ENCODE measurements at regions not wholly inside any gene's neighbourhood (a gene's known extent, or its start where the extent isn't known, plus 50 kb on each side); places are given as distances from the start of the nearest gene placed in this dataset.

DNA sequence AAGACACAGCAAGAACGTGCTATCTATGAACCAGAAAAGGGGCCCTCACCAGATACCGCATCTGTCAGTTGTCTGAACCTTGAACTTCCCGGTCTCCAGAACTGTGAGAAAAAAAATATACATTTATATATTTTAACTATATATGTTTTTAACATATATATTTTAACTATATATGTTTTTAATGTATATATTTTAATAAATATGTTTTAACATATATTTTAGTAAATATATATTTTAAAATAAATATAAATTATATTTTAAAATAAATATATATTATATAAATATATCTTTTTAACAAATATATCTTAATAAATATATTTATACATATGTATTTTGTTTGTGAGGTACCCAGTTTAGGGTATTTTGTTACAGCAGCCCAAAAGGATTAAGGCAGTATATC, 958.2 kb upstream of the AUTS2 start:
- Mint-ChIP-seq H3K27me3 (no peaks in the 10 kb centered on the region), H3K9me3 (peaks cover 9 to 11% of the 10 kb centered on the region in 2 donors), H3K4me1 (no peaks in the 10 kb centered on the region), H3K27ac (no peak overlapping the region), H3K4me3 (no peak overlapping the region)
- ATAC-seq: no peak
- DNase-seq: no peak

DNA sequence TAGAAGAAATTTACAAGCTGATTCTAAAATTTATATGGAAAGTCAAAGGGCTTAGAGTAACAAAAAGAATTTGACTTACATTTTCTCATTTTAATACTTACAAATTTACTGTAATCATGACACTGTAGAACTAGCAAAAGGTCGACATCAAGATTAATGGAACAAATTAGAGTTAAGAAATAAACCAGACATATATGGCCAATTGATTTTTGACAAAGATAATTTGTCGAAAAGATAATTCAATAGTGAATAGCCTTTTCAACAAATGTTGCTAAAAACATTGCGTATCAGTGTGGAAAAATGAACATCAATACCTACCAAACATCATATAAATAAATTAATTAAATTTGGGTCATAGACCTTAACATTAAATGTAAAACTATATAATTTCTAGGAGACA, 955.5 kb upstream of the AUTS2 start:
- DNase-seq: no peak
- Mint-ChIP-seq H3K27me3 (no peaks in the 10 kb centered on the region), H3K27ac (no peak overlapping the region), H3K9me3 (peaks cover 7 to 22% of the 10 kb centered on the region in 2 donors), H3K4me3 (no peak overlapping the region), H3K4me1 (no peaks in the 10 kb centered on the region)
- no peak for ATAC-seq

DNA sequence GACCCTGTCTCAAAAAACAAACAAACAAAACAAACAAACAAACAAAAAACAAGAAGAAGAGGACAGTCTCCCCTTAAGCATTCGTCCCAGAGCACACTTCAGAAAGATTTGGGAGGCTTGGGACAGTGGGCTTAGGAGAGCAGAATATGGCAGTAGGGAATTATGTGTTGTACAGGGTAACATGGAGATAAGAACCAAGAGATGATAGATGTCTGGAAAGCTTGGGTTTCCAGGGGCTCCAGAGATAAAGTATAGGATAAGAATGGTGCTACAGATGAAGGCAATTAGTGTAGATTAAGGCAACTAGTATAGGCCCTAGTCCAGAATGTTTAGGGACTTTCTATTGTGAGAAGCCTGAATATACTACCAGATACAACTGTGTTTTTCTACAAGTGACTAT, 934.9 kb upstream of the AUTS2 start:
- H3K4me1 Mint-ChIP-seq: no peaks in the 10 kb centered on the region
- ATAC-seq (no peak), DNase-seq (no peak)
- H3K27me3 Mint-ChIP-seq: no peaks in the 10 kb centered on the region
- H3K4me3 Mint-ChIP-seq: no peak overlapping the region
- H3K27ac Mint-ChIP-seq: no peak overlapping the region
- peaks cover 6 to 17% of the 10 kb centered on the region in 2 donors for H3K9me3 Mint-ChIP-seq

DNA sequence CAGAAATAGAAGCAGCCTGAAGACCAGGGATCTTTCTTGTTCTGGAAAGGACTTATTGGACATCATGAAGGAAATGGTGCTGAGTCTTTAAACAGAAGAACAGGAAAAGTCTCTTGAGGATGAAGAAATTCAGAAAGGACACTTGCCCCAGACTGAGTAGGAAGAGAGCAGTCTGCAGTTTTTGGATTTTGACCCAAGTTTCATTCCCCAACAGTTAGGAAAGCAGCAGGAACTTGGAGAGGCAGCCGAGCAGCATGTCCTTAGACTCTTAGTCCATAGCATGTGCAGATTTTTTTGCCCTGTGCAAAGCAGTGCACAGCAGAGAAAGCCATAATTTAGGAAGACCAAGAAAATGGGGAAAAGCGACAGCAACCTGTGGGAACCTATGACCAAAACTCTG, 927.2 kb upstream of the AUTS2 start:
- Mint-ChIP-seq H3K9me3 (peaks cover 8 to 30% of the 10 kb centered on the region in 2 donors), H3K27ac (no peak overlapping the region), H3K27me3 (no peaks in the 10 kb centered on the region), H3K4me1 (no peaks in the 10 kb centered on the region), H3K4me3 (no peak overlapping the region)
- DNase-seq (no peak), ATAC-seq (no peak)

DNA sequence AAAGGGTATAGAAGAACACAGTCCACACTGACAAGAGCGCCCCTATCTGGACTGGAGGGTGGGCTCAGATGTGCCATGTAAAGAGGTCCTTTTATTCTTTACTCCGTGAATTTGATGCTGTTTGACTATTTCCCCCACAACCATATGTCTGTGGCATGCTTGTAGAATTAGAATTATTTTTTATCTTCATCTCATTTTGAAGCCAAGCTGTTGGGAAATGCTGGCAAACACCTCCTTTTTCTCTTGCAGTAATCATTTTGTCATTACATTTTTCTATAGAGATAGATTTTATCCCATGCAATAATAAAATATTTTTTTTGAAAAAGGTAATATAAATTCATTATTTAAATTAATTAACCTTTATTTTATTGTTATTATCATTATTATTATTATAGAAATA, 926.6 kb upstream of the AUTS2 start:
- no peaks in the 10 kb centered on the region for H3K27me3 Mint-ChIP-seq
- H3K27ac Mint-ChIP-seq: no peak overlapping the region
- H3K4me3 Mint-ChIP-seq: no peak overlapping the region
- peaks cover 8 to 27% of the 10 kb centered on the region in 2 donors for H3K9me3 Mint-ChIP-seq
- H3K4me1 Mint-ChIP-seq: no peaks in the 10 kb centered on the region
- DNase-seq (no peak), ATAC-seq (no peak)

DNA sequence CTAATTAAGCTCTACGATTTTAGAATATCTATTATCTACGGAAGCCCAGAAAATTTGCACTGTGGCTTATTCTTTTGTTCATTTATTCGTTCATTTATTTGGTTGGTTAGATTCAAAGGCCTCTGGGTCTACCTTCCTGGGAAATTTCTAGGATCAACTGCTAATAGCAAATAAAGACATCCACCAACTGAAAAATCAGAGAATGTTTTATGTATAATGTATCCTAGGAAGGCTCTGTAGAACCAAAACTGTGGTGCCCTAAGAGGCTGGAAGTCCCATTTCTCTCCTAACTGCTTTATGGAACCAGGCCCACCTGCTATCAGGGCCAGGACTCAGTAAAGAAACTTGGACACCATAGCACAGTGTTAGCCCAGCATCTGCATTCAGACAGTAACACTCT, 923.4 kb upstream of the AUTS2 start:
- Mint-ChIP-seq H3K27me3 (no peaks in the 10 kb centered on the region), H3K4me3 (no peak overlapping the region), H3K4me1 (no peaks in the 10 kb centered on the region), H3K9me3 (peaks cover 15 to 36% of the 10 kb centered on the region in 2 donors), H3K27ac (no peak overlapping the region)
- DNase-seq (no peak), ATAC-seq (no peak)

DNA sequence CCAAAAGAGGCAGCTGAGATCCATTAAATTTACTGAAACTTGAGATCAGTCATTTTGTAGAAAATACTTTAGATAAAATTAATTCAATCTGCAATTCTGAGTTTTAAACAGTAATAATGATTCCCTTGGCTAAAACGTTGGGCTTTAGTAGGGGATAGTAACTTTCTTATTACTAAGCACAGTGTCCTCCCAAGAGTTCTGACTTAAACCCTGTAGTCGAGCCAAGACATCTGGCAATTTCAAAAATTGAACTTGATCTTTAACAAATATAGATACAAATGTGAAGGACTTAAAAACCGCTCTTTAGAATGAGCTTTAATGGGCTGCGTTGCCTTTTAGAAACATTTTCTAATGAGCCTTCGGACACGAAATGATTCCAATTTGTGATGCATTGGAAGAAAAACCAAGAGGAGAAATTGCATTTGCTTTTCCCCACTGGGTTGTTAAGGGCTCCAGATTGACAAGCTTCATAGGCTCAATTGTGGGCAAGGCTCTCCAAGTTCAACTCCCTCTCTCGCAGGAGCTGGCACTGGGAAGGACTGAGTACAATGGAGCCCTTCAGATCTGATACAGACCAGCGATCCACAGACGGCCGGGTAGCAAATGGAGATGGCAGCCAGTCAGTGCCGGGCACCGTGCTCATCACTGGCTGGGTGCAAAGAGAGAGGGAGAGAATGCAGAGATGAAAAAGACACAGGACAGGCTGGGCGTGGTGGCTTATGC, 921.3 kb upstream of the AUTS2 start:
- Mint-ChIP-seq H3K27me3 (no peaks in the 10 kb centered on the region), H3K4me1 (no peaks in the 10 kb centered on the region), H3K27ac (no peak overlapping the region), H3K9me3 (peaks cover 10 to 33% of the 10 kb centered on the region in 2 donors), H3K4me3 (no peak overlapping the region)
- ATAC-seq (no peak), DNase-seq (no peak)

DNA sequence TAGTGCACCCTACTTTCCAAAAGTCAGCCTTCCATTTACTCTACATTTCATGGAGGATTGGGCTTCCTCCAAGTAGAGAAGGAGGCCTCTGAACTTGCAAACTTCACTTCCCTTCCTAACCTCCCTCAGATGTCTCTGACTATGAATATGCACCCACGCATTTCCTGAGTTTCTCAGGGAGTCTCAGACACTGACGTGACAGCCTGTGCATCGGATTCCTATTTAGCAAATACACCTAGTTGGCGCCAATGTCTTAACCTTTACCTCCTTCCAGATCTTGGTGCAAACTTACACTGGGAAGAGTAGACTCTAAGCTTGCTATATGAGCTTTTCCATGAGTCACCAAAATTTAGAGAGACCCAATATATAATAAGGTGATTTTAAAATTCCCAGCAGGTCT, 920.1 kb upstream of the AUTS2 start:
- peaks cover 10 to 33% of the 10 kb centered on the region in 2 donors for H3K9me3 Mint-ChIP-seq
- H3K4me3 Mint-ChIP-seq: no peak overlapping the region
- DNase-seq: no peak
- no peak overlapping the region for H3K27ac Mint-ChIP-seq
- ATAC-seq: no peak
- no peaks in the 10 kb centered on the region for H3K4me1 Mint-ChIP-seq
- no peaks in the 10 kb centered on the region for H3K27me3 Mint-ChIP-seq

DNA sequence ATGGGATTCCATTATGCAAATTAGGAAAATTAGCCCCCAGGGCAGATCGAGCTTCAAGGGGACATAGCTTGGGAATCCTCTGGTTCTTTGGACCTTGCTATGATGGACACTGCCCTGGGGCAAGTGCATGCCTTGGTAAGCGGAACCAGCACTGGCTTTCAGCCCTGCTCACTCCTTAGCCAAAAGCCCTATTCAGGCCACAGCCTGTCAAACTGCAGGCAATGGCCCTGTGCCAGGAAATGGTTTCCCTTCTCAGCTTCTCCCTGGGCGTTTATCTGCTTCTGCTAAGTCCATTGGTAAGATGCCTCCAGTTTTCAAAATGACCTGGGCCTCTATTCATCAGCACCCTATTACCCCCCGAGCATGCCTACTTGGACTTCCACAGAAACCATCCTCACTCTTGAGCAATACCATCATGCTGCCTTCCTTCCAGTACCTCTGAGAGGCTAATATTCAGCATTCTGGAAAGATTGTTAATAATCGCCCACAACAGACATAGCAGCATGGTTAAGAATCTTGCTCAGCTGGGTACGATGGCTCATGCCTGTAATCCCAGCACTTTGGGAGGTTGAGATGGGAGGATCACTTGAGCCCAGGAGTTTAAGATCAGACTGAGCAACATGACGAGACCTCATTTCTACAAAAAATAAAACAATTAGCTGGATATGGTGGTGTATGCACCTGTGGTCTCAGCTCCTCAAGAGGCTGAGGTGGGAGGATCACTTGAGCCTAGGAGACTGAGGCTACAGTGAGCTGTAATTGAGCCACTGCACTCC, 918.6 kb upstream of the AUTS2 start:
- H3K4me3 Mint-ChIP-seq: no peak overlapping the region

DNA sequence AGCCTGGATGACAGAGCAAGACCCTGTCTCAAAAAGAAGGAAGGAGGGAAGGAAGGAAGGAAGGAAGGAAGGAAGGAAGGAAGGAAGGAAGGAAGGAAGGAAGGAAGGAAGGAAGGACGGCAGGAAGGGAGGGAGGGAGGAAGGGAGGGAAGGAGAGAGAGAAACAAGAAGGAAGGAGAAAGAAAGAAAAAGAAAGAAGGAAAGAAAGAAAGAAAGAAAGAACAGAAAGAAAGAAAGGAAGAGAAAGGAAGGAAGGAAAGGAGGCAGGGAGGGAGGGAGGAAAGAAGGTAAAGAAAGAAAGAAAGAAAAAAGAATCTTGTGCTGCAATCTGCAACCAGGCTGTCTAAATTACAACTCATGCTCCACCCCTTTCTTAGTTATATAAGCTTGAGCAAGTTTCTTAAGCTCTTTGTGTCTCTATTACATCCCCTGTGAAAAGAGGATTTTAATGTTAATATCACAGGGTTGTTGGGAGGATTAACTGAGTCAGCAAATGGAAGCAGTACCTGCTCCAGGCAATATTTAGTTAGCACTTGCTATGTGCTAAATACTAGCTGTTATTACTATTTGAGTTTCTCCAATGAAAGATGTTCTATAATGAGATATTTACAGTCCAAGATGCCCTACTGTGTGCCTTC, 917.9 kb upstream of the AUTS2 start:
- no peak for DNase-seq
- ATAC-seq: no peak
- H3K27me3 Mint-ChIP-seq: no peaks in the 10 kb centered on the region
- no peaks in the 10 kb centered on the region for H3K4me1 Mint-ChIP-seq
- H3K27ac Mint-ChIP-seq: no peak overlapping the region
- H3K4me3 Mint-ChIP-seq: no peak overlapping the region
- H3K9me3 Mint-ChIP-seq: peaks cover 8 to 30% of the 10 kb centered on the region in 2 donors

More for the DNA sequence above, 918.6 kb upstream of the AUTS2 start:
- Mint-ChIP-seq H3K4me1 (no peaks in the 10 kb centered on the region), H3K9me3 (peaks cover 10 to 26% of the 10 kb centered on the region in 2 donors), H3K27me3 (no peaks in the 10 kb centered on the region), H3K27ac (no peak overlapping the region)
- ATAC-seq (no peak), DNase-seq (no peak)

DNA sequence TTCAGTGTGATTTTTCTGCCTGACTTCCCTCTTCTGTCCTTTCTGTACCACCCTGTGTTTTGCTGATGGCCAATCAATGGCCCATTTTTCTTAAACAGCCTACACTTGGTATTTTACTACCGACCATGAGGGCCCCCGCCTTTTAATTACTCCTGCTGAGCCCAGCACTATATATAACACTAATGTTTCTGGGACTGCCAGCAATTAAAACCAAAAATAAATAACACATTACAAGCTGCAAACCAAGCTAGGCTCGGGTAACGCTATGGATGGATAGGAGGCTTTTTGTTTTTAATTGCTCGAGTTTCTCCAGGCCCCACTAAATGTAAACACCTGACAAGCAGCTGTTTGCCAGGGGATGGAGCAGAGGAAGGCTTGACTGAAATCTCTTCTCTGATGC, 915.4 kb upstream of the AUTS2 start:
- H3K4me1 Mint-ChIP-seq: no peaks in the 10 kb centered on the region
- no peak overlapping the region for H3K27ac Mint-ChIP-seq
- H3K9me3 Mint-ChIP-seq: peaks cover 5 to 16% of the 10 kb centered on the region in 2 donors
- no peaks in the 10 kb centered on the region for H3K27me3 Mint-ChIP-seq
- ATAC-seq (no peak), DNase-seq (no peak)
- no peak overlapping the region for H3K4me3 Mint-ChIP-seq

DNA sequence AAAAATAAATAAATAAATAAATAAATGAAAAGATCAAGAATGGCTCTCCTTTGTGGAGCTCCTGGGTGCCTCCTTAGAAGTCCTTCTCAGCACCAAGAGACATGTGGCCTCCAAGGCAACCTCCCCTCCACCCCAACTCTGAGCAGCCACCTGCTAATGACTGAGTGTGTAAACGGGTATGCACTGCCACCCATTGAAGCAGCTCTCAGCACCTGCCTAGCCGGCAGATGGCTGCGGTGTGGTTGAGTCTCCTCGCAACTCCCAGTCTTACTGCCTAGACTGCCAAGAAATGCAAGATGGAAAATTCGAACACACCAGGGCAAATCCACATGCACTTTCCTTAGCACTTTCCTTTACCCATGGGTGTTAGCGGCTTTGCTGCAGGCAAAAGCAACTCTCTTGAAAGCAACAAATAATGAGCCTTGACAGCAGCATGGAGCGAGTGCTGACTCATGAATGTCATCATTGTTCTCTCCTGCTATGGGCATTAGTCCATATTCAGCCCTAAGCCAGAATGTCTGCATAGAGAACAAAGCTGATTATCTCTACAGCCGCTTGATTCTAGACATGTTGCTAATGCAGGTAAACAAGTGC, 913.9 kb upstream of the AUTS2 start:
- Mint-ChIP-seq H3K4me1 (peaks cover 6% of the 10 kb centered on the region), H3K27ac (no peak overlapping the region), H3K9me3 (peaks cover 0 to 31% of the 10 kb centered on the region in 2 donors), H3K4me3 (no peak overlapping the region), H3K27me3 (no peaks in the 10 kb centered on the region)
- DNase-seq: no peak
- ATAC-seq: no peak

DNA sequence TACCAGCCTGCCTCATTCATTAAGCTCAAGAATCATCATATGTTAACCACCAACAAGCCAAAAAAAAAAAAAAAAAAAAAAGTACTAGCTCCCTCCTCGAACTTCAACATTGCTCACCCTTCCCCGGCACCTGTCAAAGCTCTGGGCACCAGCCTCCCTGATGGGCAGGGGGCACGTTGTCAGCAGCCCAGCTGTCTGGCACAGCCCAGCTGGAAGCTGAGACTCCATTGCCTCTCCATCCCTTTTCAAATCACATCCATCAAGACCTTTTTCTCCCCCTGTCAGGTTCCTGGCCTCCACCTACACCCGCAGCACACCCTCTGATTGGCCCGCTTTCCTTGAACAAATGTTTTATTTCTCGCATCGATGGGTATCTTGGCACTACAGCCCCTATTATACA, 913.3 kb upstream of the AUTS2 start:
- Mint-ChIP-seq H3K27ac (no peak overlapping the region), H3K4me1 (peaks cover 6% of the 10 kb centered on the region), H3K4me3 (no peak overlapping the region), H3K9me3 (peaks cover 0 to 30% of the 10 kb centered on the region in 2 donors), H3K27me3 (no peaks in the 10 kb centered on the region)
- DNase-seq: no peak
- no peak for ATAC-seq

DNA sequence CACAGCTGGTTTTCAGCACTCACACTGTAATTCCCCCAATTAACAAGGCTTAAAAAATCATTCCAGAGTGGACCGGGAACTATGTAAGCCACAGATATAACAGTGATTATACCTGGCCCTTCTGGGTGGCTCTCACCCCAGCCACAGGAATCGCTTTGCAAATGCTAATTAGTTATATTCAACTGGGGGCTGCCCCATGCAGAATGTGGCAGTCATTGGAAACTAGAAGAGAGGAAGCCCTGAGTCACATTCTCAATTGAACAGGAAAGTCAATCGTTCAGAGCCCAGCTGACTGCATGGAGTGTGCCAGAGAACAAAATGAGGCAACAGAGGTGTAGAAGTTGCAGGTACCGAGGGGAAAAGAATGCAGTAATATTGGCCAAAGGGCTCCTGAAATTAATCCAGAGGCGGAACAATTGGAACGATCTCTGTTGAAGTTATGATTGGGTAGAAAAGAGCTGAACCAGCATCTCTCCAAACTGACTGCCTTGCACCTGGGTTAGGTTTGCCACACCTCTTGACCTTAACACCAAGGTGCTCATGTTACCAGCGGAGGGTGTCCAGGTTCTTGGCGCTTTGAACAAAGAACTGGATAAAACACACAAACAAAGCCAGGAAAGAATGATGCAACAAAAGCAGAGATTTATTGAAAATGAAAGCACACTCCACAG, 909.7 kb upstream of the AUTS2 start:
- no peak overlapping the region for H3K27ac Mint-ChIP-seq
- peaks cover 6 to 40% of the 10 kb centered on the region in 2 donors for H3K9me3 Mint-ChIP-seq
- no peak for ATAC-seq
- no peak for DNase-seq
- no peaks in the 10 kb centered on the region for H3K27me3 Mint-ChIP-seq
- peaks cover 6% of the 10 kb centered on the region for H3K4me1 Mint-ChIP-seq
- no peak overlapping the region for H3K4me3 Mint-ChIP-seq

DNA sequence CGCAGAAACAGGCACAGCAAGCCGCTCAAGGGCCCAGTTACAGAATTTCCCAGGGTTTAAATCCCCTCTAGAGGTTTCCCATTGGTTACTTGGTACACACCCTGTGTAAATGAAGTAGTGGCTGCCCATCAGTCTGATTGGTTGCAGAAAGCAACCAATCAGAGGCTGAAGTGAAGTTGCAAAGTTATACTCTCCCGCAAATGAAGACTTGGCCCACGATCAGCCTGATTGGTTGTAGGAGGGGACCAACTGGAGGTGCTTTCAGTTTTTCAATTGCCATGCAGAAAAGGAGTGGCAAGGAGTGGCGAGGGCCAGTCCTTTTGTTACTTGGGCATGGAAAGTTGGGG, 909.2 kb upstream of the AUTS2 start:
- H3K27me3 Mint-ChIP-seq: no peaks in the 10 kb centered on the region
- H3K27ac Mint-ChIP-seq: no peak overlapping the region
- peaks cover 6 to 41% of the 10 kb centered on the region in 2 donors for H3K9me3 Mint-ChIP-seq
- peaks cover 6% of the 10 kb centered on the region for H3K4me1 Mint-ChIP-seq
- no peak overlapping the region for H3K4me3 Mint-ChIP-seq
- no peak for ATAC-seq
- DNase-seq: no peak

Data from stimulated activated naive CD8-positive, alpha-beta T cell treated with anti-CD3 and anti-CD28 coated beads, Interleukin-15, amount 100 ng/mL, for 72 hours (primary cell).